ENCODE measurements at regions not wholly inside any gene's neighbourhood (a gene's known extent, or its start where the extent isn't known, plus 50 kb on each side); places are given as distances from the start of the nearest gene placed in this dataset.

GRCh38 chr6:113209315-113209714, 647.8 kb upstream of the MARCKS start:
- H4K8ac ChIP-seq (ENCODE audit: low read length), result peak overlapping the region; percentile 5

GRCh38 chr6:113211170-113211569, 646.0 kb upstream of the MARCKS start:
- no peak overlapping the region for H3K27ac ChIP-seq (ENCODE audit: low read length, poor library complexity, severe bottlenecking)
- H3K79me1 ChIP-seq (replicated peaks; ENCODE audit: low read length, poor library complexity, severe bottlenecking), result no peaks in the 10 kb centered on the region
- peaks cover 3% of the 10 kb centered on the region for H3K4me1 ChIP-seq (ENCODE audit: control insufficient read depth, insufficient read depth, low read depth, low read length)
- H3K36me3 ChIP-seq (ENCODE audit: control insufficient read depth in 1 of 2, insufficient read depth in 2 of 2, low read depth in 1 of 2, low read length in 2 of 2), result no peaks in the 10 kb centered on the region
- H3K27me3 ChIP-seq (ENCODE audit: control insufficient read depth in 1 of 2, insufficient read depth in 1 of 2, low read length in 2 of 2), result no peaks in the 10 kb centered on the region
- no peak overlapping the region for H3K14ac ChIP-seq (ENCODE audit: low read length in 2 of 2)
- no peak overlapping the region for H2BK12ac ChIP-seq (ENCODE audit: low read length in 2 of 2)
- no peak overlapping the region for H2BK15ac ChIP-seq (ENCODE audit: low read depth, poor library complexity, severe bottlenecking)
- no peaks in the 10 kb centered on the region for H3K9me3 ChIP-seq (ENCODE audit: control insufficient read depth, low read length)
- H2AK5ac ChIP-seq (ENCODE audit: low read length, severe bottlenecking), result no peak overlapping the region
- no peak overlapping the region for H3K4me2 ChIP-seq (ENCODE audit: low read length, poor library complexity, severe bottlenecking)
- no peak overlapping the region for H2AFZ ChIP-seq (ENCODE audit: low read depth, low read length)
- no peak overlapping the region for H2BK5ac ChIP-seq (ENCODE audit: low read depth, low read length, poor library complexity, severe bottlenecking)
- H3K23ac ChIP-seq (ENCODE audit: low read length in 2 of 2), result no peak overlapping the region
- no peak overlapping the region for H4K91ac ChIP-seq (ENCODE audit: low read length)
- H3K4me3 ChIP-seq (ENCODE audit: insufficient read depth in 1 of 2, low read depth in 1 of 2, low read length in 2 of 2), result no peak overlapping the region
- H3K18ac ChIP-seq (ENCODE audit: low read depth in 1 of 2, low read length in 2 of 2), result no peak overlapping the region
- H4K8ac ChIP-seq (ENCODE audit: low read length), result no peak overlapping the region
- H3K4ac ChIP-seq (ENCODE audit: low read depth in 1 of 2, low read length in 2 of 2), result no peak overlapping the region
- no peak overlapping the region for H2BK120ac ChIP-seq (ENCODE audit: low read depth, low read length)
- H3K9ac ChIP-seq (ENCODE audit: low read length), result no peak overlapping the region
- no peak for DNase-seq

More at GRCh38 chr6:113209315-113209714, 647.8 kb upstream of the MARCKS start:
- Histone ChIP-seq H3K23ac (ENCODE audit: low read length in 2 of 2) (peak overlapping the region in 1 of 2 experiments; percentile 35), H4K91ac (ENCODE audit: low read length) (no peak overlapping the region), H2BK12ac (ENCODE audit: low read length in 2 of 2) (peak overlapping the region in 1 of 2 experiments; percentile 42), H2BK15ac (ENCODE audit: low read depth, poor library complexity, severe bottlenecking) (no peak overlapping the region), H2BK120ac (ENCODE audit: low read depth, low read length) (no peak overlapping the region), H3K18ac (ENCODE audit: low read depth in 1 of 2, low read length in 2 of 2) (peak overlapping the region in 1 of 2 experiments; percentile 62), H3K27ac (ENCODE audit: low read length, poor library complexity, severe bottlenecking) (peak overlapping the region; percentile 54), H2AFZ (ENCODE audit: low read depth, low read length) (peak overlapping the region; percentile 42), H3K4me3 (ENCODE audit: insufficient read depth in 1 of 2, low read depth in 1 of 2, low read length in 2 of 2) (no peak overlapping the region), H3K14ac (ENCODE audit: low read length in 2 of 2) (no peak overlapping the region), H3K9me3 (ENCODE audit: control insufficient read depth, low read length) (no peaks in the 10 kb centered on the region), H2AK5ac (ENCODE audit: low read length, severe bottlenecking) (no peak overlapping the region), H2BK5ac (ENCODE audit: low read depth, low read length, poor library complexity, severe bottlenecking) (no peak overlapping the region), H3K9ac (ENCODE audit: low read length) (no peak overlapping the region), H3K27me3 (ENCODE audit: control insufficient read depth in 1 of 2, insufficient read depth in 1 of 2, low read length in 2 of 2) (no peaks in the 10 kb centered on the region), H3K4me1 (ENCODE audit: control insufficient read depth, insufficient read depth, low read depth, low read length) (peaks cover 3% of the 10 kb centered on the region), H3K79me1 (replicated peaks; ENCODE audit: low read length, poor library complexity, severe bottlenecking) (no peaks in the 10 kb centered on the region), H3K4me2 (ENCODE audit: low read length, poor library complexity, severe bottlenecking) (peak overlapping the region; percentile 28), H3K36me3 (ENCODE audit: control insufficient read depth in 1 of 2, insufficient read depth in 2 of 2, low read depth in 1 of 2, low read length in 2 of 2) (no peaks in the 10 kb centered on the region), H3K4ac (ENCODE audit: low read depth in 1 of 2, low read length in 2 of 2) (peak overlapping the region in 1 of 2 experiments; percentile 41)
- no peak for DNase-seq
- WGBS, result 74% methylated on average over 4 of the region's 5 CpGs

- Histone ChIP-seq H3K14ac (ENCODE audit: low read length in 2 of 2) (no peak overlapping the region), H3K27me3 (ENCODE audit: control insufficient read depth in 1 of 2, insufficient read depth in 1 of 2, low read length in 2 of 2) (no peaks in the 10 kb centered on the region), H3K4me3 (ENCODE audit: insufficient read depth in 1 of 2, low read depth in 1 of 2, low read length in 2 of 2) (no peak overlapping the region), H2AFZ (ENCODE audit: low read depth, low read length) (no peak overlapping the region), H3K79me1 (replicated peaks; ENCODE audit: low read length, poor library complexity, severe bottlenecking) (no peaks in the 10 kb centered on the region), H2BK5ac (ENCODE audit: low read depth, low read length, poor library complexity, severe bottlenecking) (no peak overlapping the region), H2BK15ac (ENCODE audit: low read depth, poor library complexity, severe bottlenecking) (no peak overlapping the region), H3K9me3 (ENCODE audit: control insufficient read depth, low read length) (no peaks in the 10 kb centered on the region), H3K27ac (ENCODE audit: low read length, poor library complexity, severe bottlenecking) (no peak overlapping the region), H3K4ac (ENCODE audit: low read depth in 1 of 2, low read length in 2 of 2) (no peak overlapping the region), H4K8ac (ENCODE audit: low read length) (no peak overlapping the region), H3K9ac (ENCODE audit: low read length) (no peak overlapping the region), H2BK120ac (ENCODE audit: low read depth, low read length) (no peak overlapping the region), H2AK5ac (ENCODE audit: low read length, severe bottlenecking) (no peak overlapping the region), H2BK12ac (ENCODE audit: low read length in 2 of 2) (no peak overlapping the region), H3K18ac (ENCODE audit: low read depth in 1 of 2, low read length in 2 of 2) (peak overlapping the region in 1 of 2 experiments; percentile 40), H3K23ac (ENCODE audit: low read length in 2 of 2) (no peak overlapping the region), H3K36me3 (ENCODE audit: control insufficient read depth in 1 of 2, insufficient read depth in 2 of 2, low read depth in 1 of 2, low read length in 2 of 2) (no peaks in the 10 kb centered on the region), H3K4me1 (ENCODE audit: control insufficient read depth, insufficient read depth, low read depth, low read length) (peaks cover 2% of the 10 kb centered on the region), H4K91ac (ENCODE audit: low read length) (no peak overlapping the region), H3K4me2 (ENCODE audit: low read length, poor library complexity, severe bottlenecking) (no peak overlapping the region)
- 57% methylated on average over 1 of the region's 2 CpGs for WGBS
- DNase-seq, result no peak
Measured at GRCh38 chr6:113219783-113220182, 637.4 kb upstream of the MARCKS start.

GRCh38 chr6:113220832-113221231, 636.3 kb upstream of the MARCKS start:
- Histone ChIP-seq H3K14ac (ENCODE audit: low read length in 2 of 2) (no peak overlapping the region), H3K18ac (ENCODE audit: low read depth in 1 of 2, low read length in 2 of 2) (no peak overlapping the region)
- WGBS, result 100% methylated on average over 2 of the region's 2 CpGs

More at GRCh38 chr6:113220832-113221231, 636.3 kb upstream of the MARCKS start:
- H2AFZ ChIP-seq (ENCODE audit: low read depth, low read length), result no peak overlapping the region
- H2BK5ac ChIP-seq (ENCODE audit: low read depth, low read length, poor library complexity, severe bottlenecking), result no peak overlapping the region
- H3K36me3 ChIP-seq (ENCODE audit: control insufficient read depth in 1 of 2, insufficient read depth in 2 of 2, low read depth in 1 of 2, low read length in 2 of 2), result no peaks in the 10 kb centered on the region
- no peak overlapping the region for H3K4ac ChIP-seq (ENCODE audit: low read depth in 1 of 2, low read length in 2 of 2)
- no peak overlapping the region for H4K91ac ChIP-seq (ENCODE audit: low read length)
- DNase-seq, result no peak
- H3K23ac ChIP-seq (ENCODE audit: low read length in 2 of 2), result no peak overlapping the region
- H3K27ac ChIP-seq (ENCODE audit: low read length, poor library complexity, severe bottlenecking), result no peak overlapping the region
- peaks cover 2% of the 10 kb centered on the region for H3K4me1 ChIP-seq (ENCODE audit: control insufficient read depth, insufficient read depth, low read depth, low read length)
- no peak overlapping the region for H2BK15ac ChIP-seq (ENCODE audit: low read depth, poor library complexity, severe bottlenecking)
- no peak overlapping the region for H3K4me3 ChIP-seq (ENCODE audit: insufficient read depth in 1 of 2, low read depth in 1 of 2, low read length in 2 of 2)
- H4K8ac ChIP-seq (ENCODE audit: low read length), result no peak overlapping the region
- H2BK12ac ChIP-seq (ENCODE audit: low read length in 2 of 2), result no peak overlapping the region
- H3K27me3 ChIP-seq (ENCODE audit: control insufficient read depth in 1 of 2, insufficient read depth in 1 of 2, low read length in 2 of 2), result no peaks in the 10 kb centered on the region
- no peaks in the 10 kb centered on the region for H3K79me1 ChIP-seq (replicated peaks; ENCODE audit: low read length, poor library complexity, severe bottlenecking)
- no peak overlapping the region for H3K4me2 ChIP-seq (ENCODE audit: low read length, poor library complexity, severe bottlenecking)
- H2BK120ac ChIP-seq (ENCODE audit: low read depth, low read length), result no peak overlapping the region
- no peak overlapping the region for H2AK5ac ChIP-seq (ENCODE audit: low read length, severe bottlenecking)
- H3K9ac ChIP-seq (ENCODE audit: low read length), result no peak overlapping the region
- H3K9me3 ChIP-seq (ENCODE audit: control insufficient read depth, low read length), result no peaks in the 10 kb centered on the region

All from mesenchymal stem cell (in vitro differentiated cells and primary cell).